GM21737 (cell line): ENCODE measurements at regions not wholly inside any gene's neighbourhood (a gene's known extent, or its start where the extent isn't known, plus 50 kb on each side); places are given as distances from the start of the nearest gene placed in this dataset.

Source experiments
- ATAC-seq: cut with Tn5 transposase; IDR thresholded peaks from one replicate; pipeline ENCODE4 v1.9.1; 2021; ENCODE audit warnings: mild to moderate bottlenecking, moderate library complexity; ENCODE audit not compliant: unreplicated experiment

GRCh38 chr5:5622806-5623205 is 200.3 kb downstream of the ICE1 start:
- no peak for ATAC-seq

- no peak for ATAC-seq
These were observed 197.1 kb downstream of the ICE1 start for GRCh38 chr5:5619546-5619945.

GRCh38 chr5:5617024-5617423 is 194.5 kb downstream of the ICE1 start:
- no peak for ATAC-seq

GRCh38 chr5:5616247-5616895 is 193.9 kb downstream of the ICE1 start:
- ATAC-seq = no peak

- no peak for ATAC-seq
These were observed 193.1 kb downstream of the ICE1 start for GRCh38 chr5:5615569-5615968.

- no peak for ATAC-seq
These were observed 190.9 kb downstream of the ICE1 start for GRCh38 chr5:5613261-5613990.

DNA sequence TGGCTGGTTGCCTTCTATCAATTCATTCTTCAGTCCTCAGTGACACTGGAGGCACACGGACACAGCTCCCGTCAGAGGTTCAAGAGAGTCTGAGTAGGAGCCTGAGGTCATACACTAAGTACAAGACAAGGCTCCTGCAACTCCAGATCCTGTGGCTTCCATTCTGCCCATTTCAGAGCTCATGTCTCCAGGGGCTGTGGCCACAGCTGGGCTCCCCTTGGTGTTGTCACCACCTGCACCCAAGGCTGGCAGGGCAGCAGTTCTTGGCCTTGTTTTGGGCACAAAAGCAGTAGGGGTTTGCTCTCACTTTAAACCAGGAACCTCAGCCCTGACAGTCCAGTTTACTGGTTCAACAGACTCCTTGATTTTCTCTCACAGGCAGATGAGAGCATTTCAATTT is 189.6 kb downstream of the ICE1 start:
- ATAC-seq = no peak

GRCh38 chr5:5609935-5610334 is 187.5 kb downstream of the ICE1 start:
- no peak for ATAC-seq

DNA sequence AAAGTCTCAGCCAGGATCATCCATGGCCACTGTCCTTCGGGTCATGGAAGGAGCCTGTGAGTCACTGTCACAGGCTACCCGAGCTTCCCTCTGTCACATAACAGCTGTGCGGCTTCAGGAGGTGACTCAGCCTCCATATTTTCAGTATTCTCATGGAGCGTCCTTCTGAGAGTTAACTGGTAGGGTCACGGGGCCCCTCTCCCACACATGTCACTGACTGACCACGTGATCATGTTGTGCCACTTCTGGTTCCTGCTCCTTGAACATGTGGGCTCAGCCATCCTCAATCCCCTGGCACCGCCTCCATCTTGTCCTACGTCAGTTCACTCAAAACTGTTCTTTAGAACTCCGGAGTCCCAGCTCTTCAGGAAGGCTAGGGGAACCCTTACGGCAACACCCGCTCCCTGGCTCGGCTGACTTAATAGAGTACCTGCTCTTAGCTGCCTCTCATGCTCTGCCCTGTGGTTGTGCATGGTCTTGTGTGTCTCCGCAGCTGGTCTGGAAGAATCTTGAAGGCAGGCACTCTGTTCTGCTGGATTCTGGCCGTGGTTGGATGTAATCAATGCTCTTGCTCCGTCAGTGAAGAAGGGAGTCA is 182.8 kb downstream of the ICE1 start:
- no peak for ATAC-seq

- no peak for ATAC-seq
These were observed 180.1 kb downstream of the ICE1 start for GRCh38 chr5:5602554-5602953.

- no peak for ATAC-seq
These were observed 176.2 kb downstream of the ICE1 start for GRCh38 chr5:5598547-5599113.

GRCh38 chr5:5593391-5593790 is 170.9 kb downstream of the ICE1 start:
- no peak for ATAC-seq

DNA sequence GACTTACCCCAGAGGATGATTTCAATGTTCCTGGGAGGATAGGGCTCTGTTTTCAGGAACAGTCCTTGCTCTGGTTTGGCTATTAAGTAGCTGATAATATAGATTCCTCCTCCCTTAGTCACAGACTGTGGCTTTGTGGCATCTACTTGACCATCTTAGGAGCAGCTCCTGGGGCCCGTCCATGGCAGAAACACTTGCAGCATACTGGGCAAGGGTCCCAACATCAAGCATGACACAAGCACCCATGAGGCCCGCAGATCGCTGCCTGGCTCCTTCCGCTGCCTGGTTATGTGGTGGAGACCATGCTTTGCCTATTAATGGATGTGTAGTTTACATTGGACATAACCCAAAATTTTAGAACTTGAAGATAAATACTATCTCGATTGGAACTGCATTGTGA is 170.1 kb downstream of the ICE1 start:
- ATAC-seq = no peak

- no peak for ATAC-seq
These were observed 169.1 kb downstream of the ICE1 start for GRCh38 chr5:5591567-5591966.

DNA sequence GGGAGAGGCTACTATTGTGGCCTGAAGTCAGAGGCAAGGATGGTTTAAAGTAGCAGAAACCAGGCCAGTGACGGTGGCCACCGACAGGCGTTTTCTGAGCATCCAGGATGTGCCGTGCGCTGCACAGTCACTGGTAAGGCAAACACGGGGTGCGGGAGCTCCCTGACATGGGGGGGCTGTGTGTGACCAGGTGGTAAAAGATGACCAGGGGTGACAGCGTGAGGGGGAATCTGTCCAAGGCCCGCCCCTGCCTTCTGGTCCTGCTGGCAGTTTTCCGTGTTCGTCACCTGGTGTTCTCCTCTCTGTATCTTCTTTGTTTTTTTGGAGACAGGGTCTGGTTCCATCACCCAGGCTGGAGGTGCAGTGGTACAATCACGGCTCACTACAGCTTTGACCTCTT is 167.4 kb downstream of the ICE1 start:
- no peak for ATAC-seq

- no peak for ATAC-seq
These were observed 166.7 kb downstream of the ICE1 start for GRCh38 chr5:5588887-5589826.

DNA sequence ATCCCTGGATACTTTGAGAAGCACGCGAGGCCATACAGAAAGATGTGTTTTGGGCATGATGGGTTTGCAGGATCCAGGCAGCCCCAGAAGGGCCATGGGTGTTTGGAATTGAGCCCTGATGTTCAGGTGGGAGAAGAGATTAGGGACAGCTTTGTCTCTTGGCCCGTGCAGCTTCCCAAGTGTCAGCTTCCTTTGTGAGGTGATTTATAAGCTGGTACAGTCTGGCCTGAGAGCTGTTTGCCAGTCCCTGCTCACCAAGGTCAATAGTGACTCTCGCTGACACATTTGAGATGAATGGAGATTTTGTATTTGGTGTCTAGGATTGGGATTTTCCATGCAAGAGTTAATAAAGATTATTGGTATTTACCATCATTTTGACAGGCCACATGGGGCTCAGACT is 165.9 kb downstream of the ICE1 start:
- ATAC-seq = no peak

DNA sequence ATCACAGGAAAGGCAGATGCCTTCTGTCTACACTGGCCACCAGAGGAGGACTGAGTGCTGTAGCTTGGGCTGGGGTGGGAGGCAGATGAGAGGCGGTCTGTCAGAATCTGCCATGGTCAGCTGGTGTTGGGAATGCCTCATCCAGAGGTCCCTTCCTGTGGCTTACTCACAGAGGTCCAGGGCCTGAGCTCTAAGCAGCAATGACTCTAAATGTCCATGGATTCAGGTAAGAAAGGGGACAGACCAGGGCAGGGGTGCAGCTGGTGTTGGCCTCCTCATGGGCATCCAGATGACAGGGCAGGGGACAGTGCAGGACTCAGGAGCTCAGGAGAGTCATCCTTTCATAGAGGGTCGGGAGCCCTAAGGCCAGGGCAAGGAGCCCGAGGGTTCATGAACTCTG is 165.0 kb downstream of the ICE1 start:
- ATAC-seq = no peak

DNA sequence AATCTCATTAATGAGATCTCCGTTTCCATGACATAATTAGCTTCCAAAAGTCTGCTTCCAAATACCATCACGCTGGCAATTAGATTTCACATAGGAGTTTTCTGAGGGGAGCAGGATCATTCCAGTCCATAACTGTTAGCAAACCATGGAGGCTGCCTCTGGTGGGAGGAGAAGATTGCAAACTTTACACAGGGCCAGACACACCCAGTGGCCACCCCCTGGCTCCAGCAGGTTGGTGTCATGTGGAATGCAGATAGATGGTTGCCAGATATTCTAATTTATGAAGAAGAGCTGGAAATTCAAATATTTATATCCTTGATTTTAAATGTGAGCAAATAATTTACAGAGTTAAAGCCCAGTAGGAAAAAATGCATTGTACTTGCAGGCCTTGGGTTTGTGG is 164.2 kb downstream of the ICE1 start:
- no peak for ATAC-seq

GRCh38 chr5:5585751-5586341 is 163.4 kb downstream of the ICE1 start:
- ATAC-seq = no peak

DNA sequence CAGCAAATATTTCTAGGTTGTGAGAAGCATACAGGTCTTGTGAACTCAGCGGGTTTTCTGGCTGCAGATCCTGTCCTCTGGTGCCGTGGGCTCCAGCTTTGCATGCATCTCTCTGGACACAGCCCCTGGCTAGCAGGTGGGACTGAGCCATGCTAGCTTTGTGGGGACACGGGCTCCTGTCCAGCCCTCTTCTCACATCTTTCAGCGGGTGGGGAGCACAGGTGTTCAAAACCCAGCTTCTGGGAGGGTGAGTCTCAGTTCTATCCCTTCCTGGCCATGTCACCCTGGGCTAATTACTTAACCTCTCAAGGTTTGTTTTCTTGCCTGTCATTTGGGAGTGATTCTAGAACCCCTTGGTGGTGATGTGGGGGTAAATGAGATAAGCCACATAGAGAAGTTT is 162.3 kb downstream of the ICE1 start:
- no peak for ATAC-seq
